Adrenal gland (tissue), 5 donors: ENCODE measurements at regions not wholly inside any gene's neighbourhood (a gene's known extent, or its start where the extent isn't known, plus 50 kb on each side); places are given as distances from the start of the nearest gene placed in this dataset.

ENCODE experiments used
- CTCF ChIP-seq, 6 experiments: fragments of 450-650 bp in 4 of 6; fragments of 200-600 bp in 2 of 6; sonication (generic) in 1 of 6; IDR thresholded peaks; 1 replicate in 5 of 6; 2 replicates in 1 of 6; pipeline versions ENCODE4 v1.5.1 to v1.8.0; 2016 to 2021; ENCODE audit warnings: antibody characterized with exemption in 6 of 6, mild to moderate bottlenecking in 2 of 6, moderate library complexity in 1 of 6
- POLR2A ChIP-seq, 2 donors: fragments of 450-650 bp; IDR thresholded peaks; one replicate each; pipeline ENCODE4 v1.6.1; 2017; ENCODE audit warnings: antibody characterized with exemption in 2 of 2, mild to moderate bottlenecking in 2 of 2, moderate library complexity in 1 of 2
- donor health status: DM: no; HTN: no; CAD: no.

GRCh38 chr10:56469482-56469881 is 108.4 kb upstream of the ZWINT start:
- TF ChIP-seq CTCF (IDR thresholded peaks at IDR 0.05) = no peak
- no peak for TF ChIP-seq POLR2A (IDR thresholded peaks at IDR 0.05)
